Pancreas (tissue), 10 donors: ENCODE measurements at regions not wholly inside any gene's neighbourhood (a gene's known extent, or its start where the extent isn't known, plus 50 kb on each side); places are given as distances from the start of the nearest gene placed in this dataset.

ENCODE experiments used
- ATAC-seq, 4 donors: fragments of 200-7000 bp; cut with Tn5 transposase; one replicate each; pipeline versions ENCODE4 v1.8.0 to v1.9.1; 2020; ENCODE audit warnings: mild to moderate bottlenecking in 4 of 4, moderate library complexity in 4 of 4
- DNase-seq, 6 donors: peaks; one replicate each; pipeline ENCODE4 v3.0.0-alpha.2; 2020
- FAIRE-seq: peaks from 2 replicates; lab custom pipeline; 2012; peaks lifted over from hg19 to GRCh38; lab: Jason Lieb, UNC
- H3K27ac ChIP-seq, 4 donors: fragments of 200-600 bp; sonication (generic); 1 replicate in 3 of 4; 2 replicates in 1 of 4; pipeline versions ENCODE4 v1.5.0 to v1.8.0; 2020
- H3K27me3 ChIP-seq, 4 donors: fragments of 200-600 bp; one replicate each; pipeline ENCODE4 v1.8.0; 2021
- H3K36me3 ChIP-seq, 3 donors: fragments of 200-600 bp; sonication (generic) in 1 of 3; one replicate each; pipeline versions ENCODE4 v1.5.0 to v1.8.0; 2020 to 2021
- H3K4me1 ChIP-seq, 3 donors: fragments of 200-600 bp; one replicate each; pipeline ENCODE4 v1.8.0; 2021
- H3K4me3 ChIP-seq, 4 donors: fragments of 200-600 bp; sonication (generic) in 2 of 4; one replicate each; pipeline versions ENCODE4 v1.5.0 to v1.8.0; 2020 to 2021
- H3K9me3 ChIP-seq, 4 donors: fragments of 200-600 bp; one replicate each; pipeline ENCODE4 v1.8.0; 2021
- CTCF ChIP-seq, 4 donors: fragments of 200-600 bp; sonication (generic) in 3 of 4; IDR thresholded peaks; one replicate each; pipeline versions ENCODE4 v1.5.0 to v1.8.0; 2021; ENCODE audit warnings: antibody characterized with exemption in 4 of 4
- WGBS, 2 donors: extraction: QIAGEN DNeasy Blood & Tissue Kit; methylation state at CpG; one replicate each; pipeline ENCODE4 v1.1.7; 2013; 5-methylcytosine and 5-hydroxymethylcytosine counted together
- intact Hi-C, 3 donors: fragments of 100-400 bp; cut with DNase I; formaldehyde crosslinking; loops; one replicate each; pipeline versions ENCODE4 v1.11.1 to v1.14.2; 2022
- donor health status: healthy with polysubstance abuse.
- donor health status: DM: no; HTN: no; CAD: no; lungs with moderate emphysema.
- donor health status: DM: no; HTN: no; CAD: no.
- donor health status: control.
- donor health status: control.
- donor health status: Bipolar disorder and iron deficiency.
- donor health status: DM: yes; HTN: yes; CAD: no.
- donor health status: DM: no; HTN: no; CAD: no.
- donor health status: DM: no; HTN: no; CAD: no.
- donor health status: DM: yes; HTN: yes; CAD: no.

- no peak for FAIRE-seq
- intact Hi-C loops, result no loop called here
These were observed 79.7 kb downstream of the NEUROD6 start for GRCh38 chr7:31260851-31261250.

GRCh38 chr7:31258391-31258790 is 82.1 kb downstream of the NEUROD6 start:
- intact Hi-C loops, result no loop called here
- WGBS, 2 donors, result 60 to 61% methylated on average over 2 of the region's 2 CpGs
- H3K4me1 ChIP-seq, result no peaks in the 10 kb centered on the region
- DNase-seq, result no peak
- H3K9me3 ChIP-seq, result no peaks in the 10 kb centered on the region
- ATAC-seq, result no peak
- H3K36me3 ChIP-seq, result no peaks in the 10 kb centered on the region
- no peaks in the 10 kb centered on the region for H3K27me3 ChIP-seq
- no peak for TF ChIP-seq CTCF (IDR thresholded peaks at IDR 0.05)
- H3K4me3 ChIP-seq, result no peak overlapping the region
- no peak overlapping the region for H3K27ac ChIP-seq
- FAIRE-seq, result no peak

More at GRCh38 chr7:31260851-31261250, 79.7 kb downstream of the NEUROD6 start:
- H3K27ac ChIP-seq, result no peak overlapping the region
- TF ChIP-seq CTCF (IDR thresholded peaks at IDR 0.05), result no peak
- H3K36me3 ChIP-seq, result no peaks in the 10 kb centered on the region
- ATAC-seq, result no peak
- H3K27me3 ChIP-seq, result peaks cover 0 to 3% (median 0%) of the 10 kb centered on the region in 4 donors
- no peaks in the 10 kb centered on the region for H3K9me3 ChIP-seq
- H3K4me1 ChIP-seq, result no peaks in the 10 kb centered on the region
- DNase-seq, result no peak
- H3K4me3 ChIP-seq, result no peak overlapping the region

GRCh38 chr7:31256506-31256905 is 84.0 kb downstream of the NEUROD6 start:
- no peaks in the 10 kb centered on the region for H3K4me1 ChIP-seq
- H3K9me3 ChIP-seq, result no peaks in the 10 kb centered on the region
- no peaks in the 10 kb centered on the region for H3K36me3 ChIP-seq
- H3K27ac ChIP-seq, result no peak overlapping the region
- ATAC-seq, result no peak
- H3K4me3 ChIP-seq, result no peak overlapping the region
- H3K27me3 ChIP-seq, result no peaks in the 10 kb centered on the region
- intact Hi-C loops, result no loop called here
- WGBS, 2 donors, result 44 to 71% methylated on average over 4 of the region's 4 CpGs
- DNase-seq, result no peak
- no peak for FAIRE-seq
- TF ChIP-seq CTCF (IDR thresholded peaks at IDR 0.05), result no peak

- no peak for FAIRE-seq
- WGBS, 2 donors, result 79 to 83% methylated on average over 1 of the region's 1 CpG
These were observed 85.6 kb downstream of the NEUROD6 start for GRCh38 chr7:31254926-31255325.

GRCh38 chr7:31253532-31253931 is 87.0 kb downstream of the NEUROD6 start:
- WGBS, 2 donors, result 63 to 72% methylated on average over 4 of the region's 4 CpGs
- ATAC-seq, result no peak
- H3K9me3 ChIP-seq, result no peaks in the 10 kb centered on the region
- no peak overlapping the region for H3K27ac ChIP-seq
- no peaks in the 10 kb centered on the region for H3K4me1 ChIP-seq
- no peak overlapping the region for H3K4me3 ChIP-seq
- no peaks in the 10 kb centered on the region for H3K27me3 ChIP-seq
- no peak for TF ChIP-seq CTCF (IDR thresholded peaks at IDR 0.05)
- FAIRE-seq, result no peak
- intact Hi-C loops, result no loop called here
- H3K36me3 ChIP-seq, result no peaks in the 10 kb centered on the region
- no peak for DNase-seq

More at GRCh38 chr7:31254926-31255325, 85.6 kb downstream of the NEUROD6 start:
- Histone ChIP-seq H3K4me3 (no peak overlapping the region), H3K27ac (no peak overlapping the region), H3K27me3 (no peaks in the 10 kb centered on the region), H3K4me1 (no peaks in the 10 kb centered on the region), H3K36me3 (no peaks in the 10 kb centered on the region), H3K9me3 (no peaks in the 10 kb centered on the region)
- no peak for DNase-seq
- no peak for TF ChIP-seq CTCF (IDR thresholded peaks at IDR 0.05)
- intact Hi-C loops, result no loop called here
- ATAC-seq, result no peak
